Activated CD4-positive, alpha-beta T cell treated with anti-CD3 and anti-CD28 coated beads, Interleukin-2, amount 10 ng/mL, durations not matched to agents 7 days and 5 days (primary cell): ENCODE measurements at regions not wholly inside any gene's neighbourhood (a gene's known extent, or its start where the extent isn't known, plus 50 kb on each side); places are given as distances from the start of the nearest gene placed in this dataset.
"Not testable (repeated sequence)": the region's sequence is repeated elsewhere in the genome, so short reads cannot be mapped to it uniquely, and the experiment has no call there.

Experiments
- CTCF ChIA-PET: fragments of 350-600 bp; sonication (Branson Sonifier 250); formaldehyde crosslinking; loops from one replicate; lab custom pipeline; 2021; ENCODE audit warnings: antibody characterized with exemption; lab: Charles Lee
- POLR2A ChIA-PET: fragments of 350-600 bp; sonication (Branson Sonifier 250); formaldehyde crosslinking; loops from one replicate; lab custom pipeline; 2021; ENCODE audit warnings: antibody characterized with exemption; lab: Charles Lee
- DNase-seq: peaks from one replicate; pipeline ENCODE4 v3.0.0-alpha.2; 2020
- H3K27ac Mint-ChIP-seq: one replicate; pipeline ENCODE4 v1.8.0; 2021; ENCODE audit warnings: mild to moderate bottlenecking, moderate library complexity, mixed read lengths
- H3K27me3 Mint-ChIP-seq: one replicate; pipeline ENCODE4 v1.8.0; 2021; ENCODE audit warnings: mixed read lengths
- H3K36me3 Mint-ChIP-seq: one replicate; pipeline ENCODE4 v1.8.0; 2021; ENCODE audit warnings: low read depth, mixed read lengths
- H3K4me1 Mint-ChIP-seq: one replicate; pipeline ENCODE4 v1.8.0; 2021; ENCODE audit warnings: mixed read lengths
- H3K4me3 Mint-ChIP-seq: one replicate; pipeline ENCODE4 v1.8.0; 2021; ENCODE audit warnings: mild to moderate bottlenecking, moderate library complexity, mixed read lengths
- H3K9me3 Mint-ChIP-seq: one replicate; pipeline ENCODE4 v1.8.0; 2021; ENCODE audit warnings: mixed read lengths

GRCh38 chr20:40893610-40894236 lies 134.9 kb upstream of the TOP1 start:
- Mint-ChIP-seq H3K4me3 (no peak overlapping the region), H3K4me1 (no peaks in the 10 kb centered on the region), H3K27ac (no peak overlapping the region), H3K36me3 (no peaks in the 10 kb centered on the region), H3K27me3 (peaks cover 12% of the 10 kb centered on the region), H3K9me3 (no peaks in the 10 kb centered on the region)
- CTCF ChIA-PET = interaction anchor here (0.9 kb wide), 1 partner anchor 9 kb away, joined by 3 read pairs; no protein-coding TSS in a partner anchor
- DNase-seq = no peak
- POLR2A ChIA-PET = no interaction called here

GRCh38 chr20:40894237-40894630 lies 134.4 kb upstream of the TOP1 start:
- CTCF ChIA-PET = no interaction called here

DNA sequence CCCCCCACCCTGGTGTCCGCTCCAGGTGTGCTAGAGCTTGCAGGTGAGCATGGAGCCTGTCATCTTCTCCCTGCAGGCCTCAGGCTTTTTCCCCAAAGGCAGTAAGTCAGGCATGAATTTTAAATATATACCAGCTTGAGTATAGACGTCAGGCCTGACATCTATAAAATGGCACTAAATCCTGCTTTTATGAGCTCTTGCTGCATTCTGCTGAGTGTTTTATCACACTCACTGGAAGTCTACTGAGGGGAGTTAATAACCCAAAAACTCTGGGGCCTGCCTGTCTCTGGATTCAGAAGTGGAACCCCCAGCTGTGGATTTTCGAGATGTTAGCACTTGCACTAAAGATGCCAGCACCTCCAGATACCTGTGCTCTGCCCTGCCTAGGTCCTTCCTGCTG lies 133.4 kb upstream of the TOP1 start:
- Mint-ChIP-seq H3K27me3 (peaks cover 15% of the 10 kb centered on the region), H3K36me3 (no peaks in the 10 kb centered on the region), H3K9me3 (no peaks in the 10 kb centered on the region), H3K4me1 (no peaks in the 10 kb centered on the region), H3K27ac (no peak overlapping the region), H3K4me3 (no peak overlapping the region)
- no peak for DNase-seq
- POLR2A ChIA-PET = interaction anchor here (0.5 kb wide), 1 partner anchor 158 kb away, joined by 3 read pairs; no protein-coding TSS in a partner anchor
- CTCF ChIA-PET = no interaction called here

More at GRCh38 chr20:40894237-40894630, 134.4 kb upstream of the TOP1 start:
- Mint-ChIP-seq H3K27ac (no peak overlapping the region), H3K27me3 (peaks cover 12% of the 10 kb centered on the region), H3K36me3 (no peaks in the 10 kb centered on the region), H3K9me3 (no peaks in the 10 kb centered on the region), H3K4me1 (no peaks in the 10 kb centered on the region), H3K4me3 (no peak overlapping the region)
- DNase-seq = no peak
- POLR2A ChIA-PET = no interaction called here

DNA sequence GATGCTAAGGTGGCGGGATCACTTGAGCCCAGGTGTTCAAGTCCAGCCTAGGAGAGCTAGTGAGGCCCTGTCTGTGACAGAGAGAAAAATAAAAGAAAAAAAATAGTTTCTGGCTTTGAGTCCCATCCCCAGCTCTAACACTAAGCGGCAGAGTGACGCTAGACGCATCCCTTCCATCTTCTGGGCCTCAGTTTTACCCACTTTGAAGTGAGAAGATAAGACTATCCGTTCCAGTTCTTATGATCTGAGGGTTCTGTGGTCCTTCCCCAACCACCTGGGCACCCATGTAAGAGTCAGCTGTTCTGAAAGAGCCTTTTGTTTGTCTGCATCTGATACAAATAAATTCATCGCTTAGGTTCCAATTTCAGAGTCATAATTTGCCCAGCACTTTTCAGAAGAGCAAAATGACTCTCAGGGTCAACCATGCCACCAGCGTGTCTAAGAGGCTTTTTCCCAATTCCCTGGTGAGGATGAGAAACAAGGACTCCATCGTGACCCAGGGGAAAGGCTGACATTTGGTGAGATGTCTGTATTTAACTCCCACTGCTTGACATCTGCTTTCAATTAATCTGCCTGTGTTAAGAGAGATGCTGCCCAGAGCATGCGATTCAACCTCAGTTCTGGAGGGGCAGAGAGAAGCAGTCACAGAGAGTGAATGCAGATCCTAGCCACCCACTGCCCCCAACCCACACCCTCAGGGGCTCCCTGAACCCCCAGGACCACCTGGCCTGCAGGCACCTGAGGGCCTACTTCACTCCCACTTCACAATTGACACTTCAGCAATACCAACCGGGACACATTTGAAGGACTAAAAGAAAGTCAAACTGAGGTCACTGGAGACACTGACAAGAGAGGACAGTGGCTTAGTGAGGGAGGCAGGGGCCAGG lies 131.6 kb upstream of the TOP1 start:
- Mint-ChIP-seq H3K9me3 (no peaks in the 10 kb centered on the region), H3K4me3 (no peak overlapping the region), H3K36me3 (no peaks in the 10 kb centered on the region), H3K27me3 (peaks cover 17% of the 10 kb centered on the region), H3K4me1 (no peaks in the 10 kb centered on the region), H3K27ac (no peak overlapping the region)
- ChIA-PET POLR2A (no interaction called here), CTCF (no interaction called here)
- DNase-seq = no peak

- H3K36me3 Mint-ChIP-seq = no peaks in the 10 kb centered on the region
- no peaks in the 10 kb centered on the region for H3K4me1 Mint-ChIP-seq
- no peak for DNase-seq
- POLR2A ChIA-PET = no interaction called here
- H3K9me3 Mint-ChIP-seq = no peaks in the 10 kb centered on the region
- no peak overlapping the region for H3K27ac Mint-ChIP-seq
- peaks cover 17% of the 10 kb centered on the region for H3K27me3 Mint-ChIP-seq
- H3K4me3 Mint-ChIP-seq = no peak overlapping the region
- CTCF ChIA-PET = no interaction called here
Measured at GRCh38 chr20:40899344-40899743, 129.3 kb upstream of the TOP1 start.

DNA sequence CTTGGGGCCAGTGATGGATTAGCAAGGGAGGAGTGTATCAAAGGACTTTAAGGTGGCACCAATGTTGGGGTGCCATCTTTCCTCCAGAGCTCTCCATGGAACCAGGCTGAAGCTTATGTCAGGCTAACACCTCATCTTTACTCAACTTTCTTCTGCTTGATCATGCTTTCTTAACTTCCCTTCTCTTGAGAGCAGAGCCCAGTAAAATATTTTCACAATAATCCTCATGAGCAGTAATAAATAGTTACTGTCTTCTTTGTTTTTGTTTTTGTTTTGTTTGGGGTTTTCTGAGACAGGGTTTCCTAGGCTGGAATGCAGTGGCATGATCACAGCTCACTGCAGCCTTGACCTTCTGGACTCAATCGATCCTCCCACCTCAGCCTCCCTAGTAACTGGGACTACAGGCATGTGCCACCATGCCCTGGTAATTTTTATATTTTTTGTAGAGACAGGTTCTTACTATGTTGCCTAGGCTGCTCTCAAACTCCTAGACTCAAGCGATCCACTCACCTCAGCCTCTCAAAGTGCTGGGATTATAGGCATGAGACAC lies 127.9 kb upstream of the TOP1 start:
- Mint-ChIP-seq H3K4me1 (no peaks in the 10 kb centered on the region), H3K27me3 (peaks cover 17% of the 10 kb centered on the region), H3K9me3 (peaks cover 1% of the 10 kb centered on the region), H3K36me3 (no peaks in the 10 kb centered on the region), H3K4me3 (no peak overlapping the region), H3K27ac (no peak overlapping the region)
- no peak for DNase-seq
- ChIA-PET CTCF (no interaction called here), POLR2A (no interaction called here)

DNA sequence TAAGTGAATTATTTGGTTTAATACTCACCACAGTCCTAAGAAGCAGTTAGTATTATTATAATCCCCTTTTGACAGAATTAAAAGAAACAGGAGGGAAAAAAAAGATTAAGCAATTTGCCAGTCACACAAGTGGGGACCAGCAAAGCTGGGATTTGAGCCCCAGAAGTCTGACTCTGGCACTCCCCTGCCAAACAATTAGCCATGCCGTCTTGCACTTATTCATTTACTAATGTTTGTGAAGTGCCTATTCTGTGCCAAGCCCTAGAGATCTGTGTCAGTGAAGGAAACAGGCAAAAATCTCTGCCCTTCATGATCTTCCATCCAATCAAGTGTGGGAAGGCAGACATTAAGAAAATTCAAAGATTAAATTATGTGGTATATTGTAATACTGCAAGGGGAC lies 126.0 kb upstream of the TOP1 start:
- H3K4me3 Mint-ChIP-seq = no peak overlapping the region
- DNase-seq = no peak
- no peaks in the 10 kb centered on the region for H3K4me1 Mint-ChIP-seq
- ChIA-PET CTCF (interaction anchor here (1.1 kb wide), 1 partner anchor 9 kb away, joined by 3 read pairs; no protein-coding TSS in a partner anchor), POLR2A (no interaction called here)
- peaks cover 14% of the 10 kb centered on the region for H3K27me3 Mint-ChIP-seq
- no peak overlapping the region for H3K27ac Mint-ChIP-seq
- H3K9me3 Mint-ChIP-seq = peaks cover 6% of the 10 kb centered on the region
- H3K36me3 Mint-ChIP-seq = no peaks in the 10 kb centered on the region

- Mint-ChIP-seq H3K27me3 (peaks cover 8% of the 10 kb centered on the region), H3K4me1 (peaks cover 2% of the 10 kb centered on the region), H3K36me3 (no peaks in the 10 kb centered on the region), H3K27ac (no peak overlapping the region), H3K9me3 (peaks cover 8% of the 10 kb centered on the region), H3K4me3 (no peak overlapping the region)
- DNase-seq = no peak
- ChIA-PET CTCF (interaction anchor here (0.6 to 0.7 kb wide), 2 partner anchors 29 to 291 kb away, joined by 3 to 7 read pairs; no protein-coding TSS in a partner anchor), POLR2A (no interaction called here)
Measured at GRCh38 chr20:40908309-40908708, 120.3 kb upstream of the TOP1 start.

- H3K27me3 Mint-ChIP-seq, H3K4me1 Mint-ChIP-seq, DNase-seq, H3K36me3 Mint-ChIP-seq, H3K4me3 Mint-ChIP-seq, POLR2A ChIA-PET, H3K9me3 Mint-ChIP-seq, H3K27ac Mint-ChIP-seq: not testable (repeated sequence)
- CTCF ChIA-PET = interaction anchor here (0.6 kb wide), 1 partner anchor 71 kb away, joined by 3 read pairs; no protein-coding TSS in a partner anchor
Measured at GRCh38 chr20:40909489-40909888, 119.1 kb upstream of the TOP1 start.

DNA sequence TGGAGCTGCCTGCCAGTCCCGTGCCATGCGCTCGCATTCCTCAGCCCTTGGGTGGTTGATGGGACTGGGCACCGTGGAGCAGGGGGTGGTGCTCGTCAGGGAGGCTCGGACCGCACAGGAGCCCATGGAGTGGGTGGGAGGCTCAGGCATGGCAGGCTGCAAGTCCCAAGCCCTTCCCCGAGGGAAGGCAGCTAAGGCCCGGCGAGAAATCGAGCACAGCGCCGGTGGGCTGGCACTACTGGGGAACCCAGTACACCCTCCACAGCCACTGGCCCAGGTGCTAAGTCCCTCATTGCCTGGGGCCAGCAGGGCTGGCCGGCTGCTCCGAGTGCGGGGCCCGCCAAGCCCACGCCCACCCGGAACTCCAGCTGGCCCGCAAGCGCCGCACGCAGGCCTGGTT lies 118.2 kb upstream of the TOP1 start:
- POLR2A ChIA-PET, H3K36me3 Mint-ChIP-seq, H3K27ac Mint-ChIP-seq, H3K4me3 Mint-ChIP-seq, CTCF ChIA-PET, DNase-seq, H3K4me1 Mint-ChIP-seq, H3K9me3 Mint-ChIP-seq, H3K27me3 Mint-ChIP-seq: not testable (repeated sequence)

DNA sequence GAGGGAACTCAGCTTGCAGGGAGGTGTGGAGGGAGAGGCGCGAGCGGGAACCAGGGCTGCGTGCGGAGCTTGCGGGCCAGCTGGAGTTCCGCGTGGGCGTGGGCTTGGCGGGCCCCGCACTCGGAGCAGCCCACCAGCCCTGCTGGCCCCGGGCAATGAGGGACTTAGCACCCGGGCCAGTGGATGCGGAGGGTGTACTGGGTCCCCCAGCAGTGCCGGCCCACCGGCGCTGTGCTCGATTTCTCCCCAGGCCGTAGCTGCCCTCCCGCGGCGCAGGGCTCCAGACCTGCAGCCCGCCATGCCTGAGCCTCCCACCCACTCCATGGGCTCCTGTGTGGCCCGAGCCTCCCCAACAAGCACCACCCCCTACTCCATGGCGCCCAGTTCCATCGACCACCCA lies 117.5 kb upstream of the TOP1 start:
- H3K4me3 Mint-ChIP-seq, CTCF ChIA-PET, POLR2A ChIA-PET, H3K4me1 Mint-ChIP-seq, DNase-seq, H3K36me3 Mint-ChIP-seq, H3K27me3 Mint-ChIP-seq, H3K9me3 Mint-ChIP-seq, H3K27ac Mint-ChIP-seq: not testable (repeated sequence)

- no peak overlapping the region for H3K4me3 Mint-ChIP-seq
- peaks cover 5% of the 10 kb centered on the region for H3K27me3 Mint-ChIP-seq
- H3K9me3 Mint-ChIP-seq = peaks cover 3% of the 10 kb centered on the region
- ChIA-PET POLR2A (no interaction called here), CTCF (no interaction called here)
- no peaks in the 10 kb centered on the region for H3K36me3 Mint-ChIP-seq
- no peak overlapping the region for H3K27ac Mint-ChIP-seq
- DNase-seq = no peak
- peaks cover 2% of the 10 kb centered on the region for H3K4me1 Mint-ChIP-seq
Measured at GRCh38 chr20:40913224-40914185, 115.1 kb upstream of the TOP1 start.
